ENCODE measurements at regions not wholly inside any gene's neighbourhood (a gene's known extent, or its start where the extent isn't known, plus 50 kb on each side); places are given as distances from the start of the nearest gene placed in this dataset.

GRCh38 chr2:19529677-19530076 is 171.3 kb upstream of the OSR1 start:
- no peak for TF ChIP-seq CTCF (IDR thresholded peaks at IDR 0.05 in 2 of 3, conservative IDR thresholded peaks at IDR 0.05 in 1 of 3; ENCODE audit: control insufficient read depth in 2 of 3, extremely low read depth in 1 of 3, insufficient read depth in 1 of 3, low read depth in 3 of 3, low read length in 3 of 3)
- no peak for TF ChIP-seq RAD21 (IDR thresholded peaks at IDR 0.05; ENCODE audit: insufficient read depth, low read depth, low read length)
- no peak for TF ChIP-seq TCF12 (IDR thresholded peaks at IDR 0.05; ENCODE audit: low read depth, low read length)
- TF ChIP-seq SIN3A (IDR thresholded peaks at IDR 0.05; ENCODE audit: low read depth, low read length) = no peak
- TF ChIP-seq POLR2A (IDR thresholded peaks at IDR 0.05; ENCODE audit: low read depth, low read length) = no peak
- TF ChIP-seq HDAC6 (IDR thresholded peaks at IDR 0.05; ENCODE audit: unreplicated experiment) = no peak

Measured in GM12878 (cell line).